ENCODE measurements at regions not wholly inside any gene's neighbourhood (a gene's known extent, or its start where the extent isn't known, plus 50 kb on each side); places are given as distances from the start of the nearest gene placed in this dataset. TPM values are rescaled to one million over a fixed set of nuclear protein-coding genes. Genes with fewer than 3 reads are reported as not detected.

Small RNA genes in the stretch of these regions (small RNA-seq; reads per million reads assigned to genes)
- not detected for gene AC104465.1 (ENCODE audit: low read depth)

All from mesenchymal stem cell (in vitro differentiated cells and primary cell).